ENCODE measurements at regions not wholly inside any gene's neighbourhood (a gene's known extent, or its start where the extent isn't known, plus 50 kb on each side); places are given as distances from the start of the nearest gene placed in this dataset.
A peak's percentile ranks its signal among the peaks of the same experiment; 100 is the strongest.

DNA sequence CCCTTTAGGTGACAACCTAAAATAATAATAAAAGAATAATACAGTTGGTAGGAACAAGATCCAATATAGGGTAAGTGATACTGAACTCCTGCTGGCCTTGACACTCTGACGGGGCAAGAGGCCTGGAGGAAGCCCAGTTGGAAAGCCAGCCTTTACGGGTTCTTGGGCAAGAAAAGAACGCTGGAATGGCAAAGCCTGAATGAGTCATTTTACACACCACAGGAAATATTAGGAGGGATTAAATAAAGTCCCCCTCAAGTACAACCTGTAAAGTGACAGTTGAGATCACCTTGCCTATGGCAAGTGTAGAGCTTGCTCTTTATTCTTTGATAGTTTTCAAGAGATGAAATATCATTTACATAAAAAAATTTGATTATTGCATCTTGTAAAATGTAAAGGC, 244.5 kb upstream of the TLL1 start:
- Mint-ChIP-seq H3K9me3 (ENCODE audit: unreplicated experiment) (no peaks in the 10 kb centered on the region), H3K27ac (ENCODE audit: unreplicated experiment) (no peak overlapping the region), H3K4me3 (ENCODE audit: unreplicated experiment) (no peak overlapping the region), H3K36me3 (ENCODE audit: unreplicated experiment) (no peaks in the 10 kb centered on the region), H3K27me3 (ENCODE audit: unreplicated experiment) (no peaks in the 10 kb centered on the region), H3K4me1 (ENCODE audit: low read depth, unreplicated experiment) (no peaks in the 10 kb centered on the region)
- no peak for DNase-seq
- TF ChIP-seq, protein P1, sequence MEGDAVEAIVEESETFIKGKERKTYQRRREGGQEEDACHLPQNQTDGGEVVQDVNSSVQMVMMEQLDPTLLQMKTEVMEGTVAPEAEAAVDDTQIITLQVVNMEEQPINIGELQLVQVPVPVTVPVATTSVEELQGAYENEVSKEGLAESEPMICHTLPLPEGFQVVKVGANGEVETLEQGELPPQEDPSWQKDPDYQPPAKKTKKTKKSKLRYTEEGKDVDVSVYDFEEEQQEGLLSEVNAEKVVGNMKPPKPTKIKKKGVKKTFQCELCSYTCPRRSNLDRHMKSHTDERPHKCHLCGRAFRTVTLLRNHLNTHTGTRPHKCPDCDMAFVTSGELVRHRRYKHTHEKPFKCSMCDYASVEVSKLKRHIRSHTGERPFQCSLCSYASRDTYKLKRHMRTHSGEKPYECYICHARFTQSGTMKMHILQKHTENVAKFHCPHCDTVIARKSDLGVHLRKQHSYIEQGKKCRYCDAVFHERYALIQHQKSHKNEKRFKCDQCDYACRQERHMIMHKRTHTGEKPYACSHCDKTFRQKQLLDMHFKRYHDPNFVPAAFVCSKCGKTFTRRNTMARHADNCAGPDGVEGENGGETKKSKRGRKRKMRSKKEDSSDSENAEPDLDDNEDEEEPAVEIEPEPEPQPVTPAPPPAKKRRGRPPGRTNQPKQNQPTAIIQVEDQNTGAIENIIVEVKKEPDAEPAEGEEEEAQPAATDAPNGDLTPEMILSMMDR (IDR thresholded peaks at IDR 0.05; ENCODE audit: partially characterized antibody, unreplicated experiment): no peak

DNA sequence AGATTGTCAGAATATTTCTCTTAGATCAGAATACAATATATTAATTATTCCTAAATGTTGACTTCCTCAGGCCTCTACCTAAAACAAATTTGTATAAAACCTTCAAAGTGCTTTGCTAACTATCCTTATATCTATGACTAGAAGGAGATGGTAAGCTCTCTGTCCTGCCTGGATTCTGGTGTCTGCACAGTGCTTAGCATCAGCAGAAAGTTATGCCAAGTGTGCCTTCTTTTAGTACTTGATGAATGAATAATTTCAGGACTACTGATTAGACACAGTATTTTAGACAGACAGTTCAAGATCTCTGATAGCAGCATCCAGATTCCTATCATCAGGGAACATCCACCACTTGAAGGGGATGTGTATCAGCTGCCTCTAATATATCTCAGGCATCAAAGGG, 242.4 kb upstream of the TLL1 start:
- Mint-ChIP-seq H3K4me3 (ENCODE audit: unreplicated experiment) (no peak overlapping the region), H3K36me3 (ENCODE audit: unreplicated experiment) (no peaks in the 10 kb centered on the region), H3K27me3 (ENCODE audit: unreplicated experiment) (no peaks in the 10 kb centered on the region), H3K9me3 (ENCODE audit: unreplicated experiment) (peaks cover 1% of the 10 kb centered on the region), H3K4me1 (ENCODE audit: low read depth, unreplicated experiment) (peaks cover 3% of the 10 kb centered on the region), H3K27ac (ENCODE audit: unreplicated experiment) (no peak overlapping the region)
- no peak for DNase-seq
- TF ChIP-seq, protein P1 (IDR thresholded peaks at IDR 0.05; ENCODE audit: partially characterized antibody, unreplicated experiment): no peak

DNA sequence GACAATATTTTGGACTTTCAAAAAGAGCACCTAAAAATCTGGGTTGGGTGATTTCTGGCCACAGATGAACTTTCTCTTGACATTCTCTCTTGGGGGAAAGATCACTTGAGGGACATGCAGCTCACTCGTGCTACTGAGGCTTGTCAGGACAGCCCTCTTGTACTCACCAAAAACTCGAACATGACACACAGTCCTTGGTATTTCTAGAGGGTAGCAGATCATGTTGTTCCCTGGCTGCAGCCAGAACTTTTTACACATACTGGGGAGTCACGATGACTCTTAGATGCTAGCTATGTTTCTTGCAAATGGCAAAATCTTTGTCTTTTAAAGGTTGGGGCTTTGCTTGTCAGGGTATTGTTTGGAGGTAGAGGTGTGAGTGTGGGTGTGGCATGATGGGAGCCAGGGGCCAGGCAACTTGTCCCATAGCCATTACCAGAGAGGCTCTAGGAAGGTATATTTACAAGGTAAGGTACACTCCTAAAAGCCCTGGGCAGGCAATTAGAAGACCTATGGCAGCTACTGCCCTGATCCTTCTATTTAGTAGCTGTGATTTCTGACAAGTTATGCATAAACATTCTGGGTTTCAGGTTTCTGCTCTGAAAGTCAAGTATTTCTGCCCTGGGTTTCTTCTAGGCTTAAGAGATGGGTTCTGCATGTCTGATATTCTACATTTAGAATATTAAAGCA, 241.7 kb upstream of the TLL1 start:
- TF ChIP-seq, protein P1 (IDR thresholded peaks at IDR 0.05; ENCODE audit: partially characterized antibody, unreplicated experiment): no peak
- H3K36me3 Mint-ChIP-seq (ENCODE audit: unreplicated experiment): peaks cover 5% of the 10 kb centered on the region
- H3K4me1 Mint-ChIP-seq (ENCODE audit: low read depth, unreplicated experiment): peaks cover 3% of the 10 kb centered on the region

DNA sequence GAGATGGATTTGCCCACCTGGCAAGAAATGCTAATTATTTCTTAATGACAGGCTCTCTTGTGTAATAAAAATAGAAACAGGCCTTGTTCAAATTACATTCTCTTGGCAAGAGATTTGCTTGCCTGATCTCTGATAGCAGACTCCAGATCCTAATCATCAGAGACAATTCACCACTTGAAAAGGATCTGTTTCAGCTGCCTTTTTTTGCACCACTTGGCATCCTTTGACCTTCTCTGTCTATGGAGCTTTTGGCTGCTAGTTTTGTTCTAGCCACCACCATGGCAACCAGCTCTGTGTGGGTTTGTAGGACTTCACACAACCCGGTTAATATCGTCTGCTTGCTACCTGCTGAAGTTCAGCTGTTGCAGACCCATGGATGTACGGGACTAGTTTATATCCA, 241.1 kb upstream of the TLL1 start:
- no peak for DNase-seq
- Mint-ChIP-seq H3K27me3 (ENCODE audit: unreplicated experiment) (no peaks in the 10 kb centered on the region), H3K9me3 (ENCODE audit: unreplicated experiment) (peaks cover 6% of the 10 kb centered on the region), H3K4me3 (ENCODE audit: unreplicated experiment) (no peak overlapping the region), H3K36me3 (ENCODE audit: unreplicated experiment) (peaks cover 10% of the 10 kb centered on the region), H3K4me1 (ENCODE audit: low read depth, unreplicated experiment) (peaks cover 3% of the 10 kb centered on the region), H3K27ac (ENCODE audit: unreplicated experiment) (no peak overlapping the region)
- TF ChIP-seq, protein P1 (IDR thresholded peaks at IDR 0.05; ENCODE audit: partially characterized antibody, unreplicated experiment): no peak

More for the DNA sequence above, 241.7 kb upstream of the TLL1 start:
- no peak overlapping the region for H3K4me3 Mint-ChIP-seq (ENCODE audit: unreplicated experiment)
- peaks cover 4% of the 10 kb centered on the region for H3K9me3 Mint-ChIP-seq (ENCODE audit: unreplicated experiment)
- DNase-seq: no peak
- H3K27ac Mint-ChIP-seq (ENCODE audit: unreplicated experiment): no peak overlapping the region
- no peaks in the 10 kb centered on the region for H3K27me3 Mint-ChIP-seq (ENCODE audit: unreplicated experiment)

DNA sequence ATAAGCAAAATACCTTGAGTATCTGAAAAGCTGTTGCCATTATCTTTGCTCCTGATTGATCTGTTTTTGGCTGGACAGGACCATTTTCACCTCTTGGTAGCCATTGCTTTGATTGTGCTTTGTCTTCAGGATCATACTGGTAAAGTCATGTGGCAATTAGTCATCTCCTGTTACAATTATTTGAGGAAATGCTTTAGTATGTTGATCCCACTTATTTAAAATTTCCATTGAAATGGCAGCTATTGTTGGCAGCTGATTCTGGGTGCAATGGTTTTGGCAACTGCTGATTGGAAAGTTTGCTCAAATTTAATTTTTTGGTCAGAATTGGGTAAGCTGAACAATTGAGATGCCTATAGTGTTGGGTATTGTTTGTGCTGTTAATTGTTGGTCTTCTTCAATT, 238.3 kb upstream of the TLL1 start:
- Mint-ChIP-seq H3K27me3 (ENCODE audit: unreplicated experiment) (no peaks in the 10 kb centered on the region), H3K4me1 (ENCODE audit: low read depth, unreplicated experiment) (peaks cover 3% of the 10 kb centered on the region), H3K4me3 (ENCODE audit: unreplicated experiment) (no peak overlapping the region), H3K36me3 (ENCODE audit: unreplicated experiment) (peaks cover 26% of the 10 kb centered on the region), H3K9me3 (ENCODE audit: unreplicated experiment) (peaks cover 6% of the 10 kb centered on the region), H3K27ac (ENCODE audit: unreplicated experiment) (peak overlapping the region; percentile 94)
- TF ChIP-seq, protein P1 (IDR thresholded peaks at IDR 0.05; ENCODE audit: partially characterized antibody, unreplicated experiment): no peak
- no peak for DNase-seq
